IMR-90 (cell line): ENCODE measurements at regions not wholly inside any gene's neighbourhood (a gene's known extent, or its start where the extent isn't known, plus 50 kb on each side); places are given as distances from the start of the nearest gene placed in this dataset.

Experiments used
- ATAC-seq: fragments of 200-7000 bp; cut with Tn5 transposase; 2 replicates; pipeline ENCODE4 v1.9.1; 2020; ENCODE audit warnings: low read depth, mild to moderate bottlenecking, moderate library complexity
- BruUV-seq: library from RNA; stranded (reverse); fragments of 400-500 nt; replicated peaks from 2 replicates; lab custom pipeline; 2021; lab: Mats Ljungman, UMichigan
- CTCF ChIA-PET: fragments of 300-600 bp; formaldehyde crosslinking; extraction: SDS; loops from one replicate; lab custom pipeline; 2021; ENCODE audit warnings: antibody characterized with exemption; lab: Yijun Ruan, JAX
- POLR2A ChIA-PET: fragments of 300-600 bp; sonication (Branson Sonifier 250); formaldehyde crosslinking; loops from one replicate; lab custom pipeline; 2022; ENCODE audit warnings: antibody characterized with exemption; ENCODE audit not compliant: unreplicated experiment; lab: Charles Lee
- DNase-seq: peaks from one replicate; pipeline ENCODE4 v3.0.0; 2013
- H2AFZ ChIP-seq: replicated peaks from 2 replicates; pipeline ENCODE3; 2013; ENCODE audit warnings: low read length, mild to moderate bottlenecking; ENCODE audit not compliant: poor library complexity
- H2AK5ac ChIP-seq: 2 replicates; pipeline ENCODE4 v1.6.1; 2013; ENCODE audit warnings: low read depth, low read length, inconsistent platforms
- H2AK9ac ChIP-seq: replicated peaks from 2 replicates; pipeline ENCODE3; 2013; ENCODE audit warnings: mild to moderate bottlenecking, low read depth, low read length, moderate library complexity; ENCODE audit not compliant: poor library complexity
- H2BK120ac ChIP-seq: 2 replicates; pipeline ENCODE4 v1.6.1; 2013; ENCODE audit warnings: low read depth, low read length, inconsistent platforms
- H2BK15ac ChIP-seq: 3 replicates; pipeline ENCODE4 v1.6.1; 2013; ENCODE audit warnings: low read depth, low read length, inconsistent platforms
- H2BK20ac ChIP-seq: 2 replicates; pipeline ENCODE4 v1.6.1; 2013; ENCODE audit warnings: low read depth, mild to moderate bottlenecking, inconsistent platforms, low read length, moderate library complexity
- H2BK5ac ChIP-seq: 2 replicates; pipeline ENCODE4 v1.6.1; 2013; ENCODE audit warnings: mild to moderate bottlenecking, low read depth, low read length, inconsistent platforms; ENCODE audit not compliant: poor library complexity, severe bottlenecking
- H3K14ac ChIP-seq: replicated peaks from 2 replicates; pipeline ENCODE4 v1.6.1; 2013; ENCODE audit warnings: low read depth, low read length, inconsistent platforms
- H3K18ac ChIP-seq: 2 replicates; pipeline ENCODE4 v1.6.1; 2013; ENCODE audit warnings: low read depth, low read length, control low read depth
- H3K23ac ChIP-seq: 2 replicates; pipeline ENCODE4 v1.6.1; 2013; ENCODE audit warnings: low read depth, low read length, inconsistent platforms
- H3K27ac ChIP-seq: 2 replicates; pipeline ENCODE4 v1.5.1; 2013; ENCODE audit warnings: mild to moderate bottlenecking, control low read depth, low read length; ENCODE audit not compliant: insufficient read depth
- H3K27me3 ChIP-seq: 2 replicates; pipeline ENCODE4 v1.6.1; 2013; ENCODE audit warnings: low read length; ENCODE audit not compliant: control insufficient read depth, insufficient read depth
- H3K36me3 ChIP-seq: 2 replicates; pipeline ENCODE4 v1.6.1; 2013; ENCODE audit warnings: low read length, mixed read lengths; ENCODE audit not compliant: control insufficient read depth, insufficient read depth
- H3K4ac ChIP-seq: 2 replicates; pipeline ENCODE4 v1.6.1; 2013; ENCODE audit warnings: low read depth, low read length, inconsistent platforms
- H3K4me1 ChIP-seq: 2 replicates; pipeline ENCODE4 v1.6.1; 2013; ENCODE audit warnings: low read length, mixed read lengths; ENCODE audit not compliant: control insufficient read depth, insufficient read depth
- H3K4me2 ChIP-seq: 2 replicates; pipeline ENCODE4 v1.6.1; 2013; ENCODE audit warnings: low read depth, mild to moderate bottlenecking, control low read depth, low read length, moderate library complexity
- H3K4me3 ChIP-seq: 2 replicates; pipeline ENCODE4 v1.5.1; 2013; ENCODE audit warnings: low read depth, mild to moderate bottlenecking, control low read depth, low read length, moderate library complexity; ENCODE audit not compliant: insufficient read depth
- H3K56ac ChIP-seq: 2 replicates; pipeline ENCODE4 v1.6.1; 2013; ENCODE audit warnings: low read length, inconsistent platforms; ENCODE audit not compliant: insufficient read depth; ENCODE audit errors: extremely low read depth
- H3K79me1 ChIP-seq, 2 experiments: 2 replicates each; pipeline ENCODE4 v1.6.1; 2013; ENCODE audit warnings: low read length in 2 of 2, inconsistent platforms in 1 of 2, low read depth in 1 of 2
- H3K9ac ChIP-seq: 2 replicates; pipeline ENCODE4 v1.6.1; 2013; ENCODE audit warnings: low read depth, low read length, control low read depth
- H3K9me1 ChIP-seq: 2 replicates; pipeline ENCODE4 v1.6.1; 2013; ENCODE audit warnings: low read length, inconsistent platforms; ENCODE audit not compliant: insufficient read depth
- H3K9me3 ChIP-seq: 2 replicates; pipeline ENCODE4 v1.6.1; 2013; ENCODE audit warnings: low read length; ENCODE audit not compliant: control insufficient read depth, insufficient read depth
- H4K20me1 ChIP-seq: 2 replicates; pipeline ENCODE4 v1.6.1; 2013; ENCODE audit warnings: low read length, inconsistent platforms; ENCODE audit not compliant: insufficient read depth
- H4K5ac ChIP-seq: 2 replicates; pipeline ENCODE4 v1.6.1; 2013; ENCODE audit warnings: mild to moderate bottlenecking, low read depth, low read length, control low read depth
- H4K8ac ChIP-seq, 2 experiments: 2 replicates each; pipeline ENCODE4 v1.6.1; 2013; ENCODE audit warnings: low read depth in 2 of 2, low read length in 2 of 2, control low read depth in 1 of 2, inconsistent platforms in 1 of 2
- H4K91ac ChIP-seq: 2 replicates; pipeline ENCODE4 v1.6.1; 2013; ENCODE audit warnings: low read depth, low read length, inconsistent platforms; ENCODE audit not compliant: insufficient read depth
- CEBPB ChIP-seq: IDR thresholded peaks from 2 replicates; pipeline ENCODE4 v1.6.1; 2012; ENCODE audit warnings: low read depth, low read length, improper control_type of control experiment
- FOS ChIP-seq: fragments of 150-350 bp; IDR thresholded peaks from 2 replicates; pipeline ENCODE4 v1.6.1; 2016; ENCODE audit warnings: low read depth, low read length
- MAFK ChIP-seq: IDR thresholded peaks from 2 replicates; pipeline ENCODE4 v1.6.1; 2012; ENCODE audit warnings: low read depth, low read length, improper control_type of control experiment
- MAZ ChIP-seq: IDR thresholded peaks from 2 replicates; pipeline ENCODE4 v1.6.1; 2012; ENCODE audit warnings: low read depth, mild to moderate bottlenecking, low read length, improper control_type of control experiment, moderate library complexity, borderline replicate concordance
- MXI1 ChIP-seq: IDR thresholded peaks from 2 replicates; pipeline ENCODE4 v1.6.1; 2012; ENCODE audit warnings: low read depth, mild to moderate bottlenecking, low read length, moderate library complexity, borderline replicate concordance
- POLR2A ChIP-seq: IDR thresholded peaks from 2 replicates; pipeline ENCODE4 v1.6.1; 2012; ENCODE audit warnings: mild to moderate bottlenecking, low read depth, low read length
- RAD21 ChIP-seq: IDR thresholded peaks from 2 replicates; pipeline ENCODE4 v1.6.1; 2012; ENCODE audit warnings: low read length, improper control_type of control experiment
- WGBS, 2 experiments: methylation state at CpG; one replicate each; pipeline versions ENCODE4 v1.1.5 to v1.1.7; 2013; ENCODE audit warnings: missing lambda C conversion rate in 2 of 2; ENCODE audit not compliant: insufficient read length in 1 of 2; ENCODE audit errors: extremely low coverage in 2 of 2; 5-methylcytosine and 5-hydroxymethylcytosine counted together
- dilution Hi-C: fragments of 300-500 bp; cut with HindIII; formaldehyde crosslinking; loops from one replicate; pipeline ENCODE4 v1.14.3; 2018; ENCODE audit warnings: low sequenced_read_pairs; ENCODE audit not compliant: unreplicated experiment
- in situ Hi-C: fragments of 300-500 bp; cut with MboI; formaldehyde crosslinking; loops from 3 replicates; pipeline ENCODE4 v1.14.3; 2019; ENCODE audit warnings: low sequenced_read_pairs, inconsistent platforms, mixed read lengths
- intact Hi-C: fragments of 100-400 bp; cut with micrococcal nuclease; formaldehyde crosslinking; loops from 2 replicates; pipeline ENCODE4 v1.10.0; 2022

- no peaks in the 10 kb centered on the region for H3K9me3 ChIP-seq
- no peaks in the 10 kb centered on the region for H4K20me1 ChIP-seq
- no peak overlapping the region for H3K9ac ChIP-seq
- no CpG with 5 or more reads among the region's 1 CpG for WGBS, 2 experiments
- H4K91ac ChIP-seq = no peak overlapping the region
- no peak overlapping the region for H2BK20ac ChIP-seq
- H3K18ac ChIP-seq = no peak overlapping the region
- in situ Hi-C loops (no loop called here), intact Hi-C loops (no loop called here), dilution Hi-C loops (no loop called here)
- no peak overlapping the region for H3K23ac ChIP-seq
- H2BK15ac ChIP-seq = no peak overlapping the region
- TF ChIP-seq MAFK (0 out of 2 replicates have a peak, but pooled peaks have one; percentile 23), CEBPB (no peak), RAD21 (no peak), POLR2A (no peak), MXI1 (no peak), FOS (peak; percentile 21; the same call in 1 of the 2 replicates), MAZ (no peak)
- no peak overlapping the region for H2AK9ac ChIP-seq
- H3K27me3 ChIP-seq = no peaks in the 10 kb centered on the region
- H2BK5ac ChIP-seq = no peak overlapping the region
- H3K4me3 ChIP-seq = no peak overlapping the region
- ChIA-PET POLR2A (no interaction called here), CTCF (no interaction called here)
- H2AK5ac ChIP-seq = no peak overlapping the region
- no peaks in the 10 kb centered on the region for H3K9me1 ChIP-seq
- no peak overlapping the region for H3K4me2 ChIP-seq
- no peak overlapping the region for H4K5ac ChIP-seq
- H3K36me3 ChIP-seq = no peaks in the 10 kb centered on the region
- no peak overlapping the region for H4K8ac ChIP-seq
- no peak overlapping the region for H3K4ac ChIP-seq
- H2AFZ ChIP-seq = no peak overlapping the region
- H2BK120ac ChIP-seq = no peak overlapping the region
- BruUV-seq = no TSS peak
- H3K4me1 ChIP-seq = no peaks in the 10 kb centered on the region
- H3K79me1 ChIP-seq = no peaks in the 10 kb centered on the region
- H3K27ac ChIP-seq = no peak overlapping the region
- ATAC-seq (no peak), DNase-seq (no peak)
- no peak overlapping the region for H3K14ac ChIP-seq
- no peak overlapping the region for H3K56ac ChIP-seq
Observed at GRCh38 chr2:144914113-144914512, 394.2 kb upstream of the ZEB2 start.
